OCI-LY7 (cell line): ENCODE measurements at regions not wholly inside any gene's neighbourhood (a gene's known extent, or its start where the extent isn't known, plus 50 kb on each side); places are given as distances from the start of the nearest gene placed in this dataset.

ENCODE experiments used
- BruUV-seq: library from RNA; stranded (reverse); fragments of 400-500 nt; replicated peaks from 2 replicates; lab custom pipeline; 2021; lab: Mats Ljungman, UMichigan
- CTCF ChIA-PET: fragments of 300-600 bp; sonication (Branson Sonifier 250); formaldehyde crosslinking; loops from one replicate; lab custom pipeline; 2022; ENCODE audit warnings: antibody characterized with exemption; ENCODE audit not compliant: unreplicated experiment; lab: Charles Lee
- POLR2A ChIA-PET: fragments of 300-600 bp; sonication (Branson Sonifier 250); formaldehyde crosslinking; loops from one replicate; lab custom pipeline; 2022; ENCODE audit warnings: antibody characterized with exemption; lab: Charles Lee
- DNase-seq: peaks from one replicate; pipeline ENCODE4 v3.0.0-alpha.2; 2015; ENCODE audit warnings: low spot score
- H2AFZ ChIP-seq: fragments of 200-600 bp; sonication (generic), shearing (Covaris generic); 2 replicates; pipeline ENCODE4 v1.6.1; 2014; ENCODE audit warnings: mild to moderate bottlenecking, antibody characterized with exemption, low read length, moderate library complexity
- H3K27ac ChIP-seq: fragments of 200-600 bp; sonication (generic); 2 replicates; pipeline ENCODE4 v1.5.1; 2014; ENCODE audit warnings: mixed run types, low read depth, mild to moderate bottlenecking, moderate library complexity, low read length, inconsistent platforms; ENCODE audit not compliant: poor library complexity, severe bottlenecking
- H3K36me3 ChIP-seq: fragments of 200-600 bp; sonication (generic); 2 replicates; pipeline ENCODE4 v1.6.1; 2014; ENCODE audit warnings: mild to moderate bottlenecking, antibody characterized with exemption, low read length, moderate library complexity, mixed read lengths; ENCODE audit not compliant: insufficient read depth
- H3K4me1 ChIP-seq: fragments of 200-600 bp; sonication (generic); 2 replicates; pipeline ENCODE4 v1.5.1; 2014; ENCODE audit warnings: mild to moderate bottlenecking, low read length; ENCODE audit not compliant: insufficient read depth, poor library complexity, severe bottlenecking
- H3K4me2 ChIP-seq: fragments of 200-600 bp; sonication (generic); 2 replicates; pipeline ENCODE4 v1.6.1; 2014; ENCODE audit warnings: mild to moderate bottlenecking, low read length
- H3K4me3 ChIP-seq: fragments of 200-600 bp; sonication (generic); 2 replicates; pipeline ENCODE4 v1.5.1; 2014; ENCODE audit warnings: mild to moderate bottlenecking, low read depth, low read length; ENCODE audit not compliant: poor library complexity, severe bottlenecking
- H3K79me2 ChIP-seq: fragments of 200-600 bp; sonication (generic); 2 replicates; pipeline ENCODE4 v1.6.1; 2016; ENCODE audit warnings: low read depth, mild to moderate bottlenecking, low read length, moderate library complexity, mixed read lengths; ENCODE audit not compliant: insufficient read depth
- H3K9me2 ChIP-seq: fragments of 200-600 bp; sonication (generic); 2 replicates; pipeline ENCODE4 v1.6.1; 2016; ENCODE audit warnings: mild to moderate bottlenecking, low read length, mixed read lengths; ENCODE audit not compliant: insufficient read depth
- H3K9me3 ChIP-seq: fragments of 200-600 bp; sonication (generic); 2 replicates; pipeline ENCODE4 v1.6.1; 2014; ENCODE audit warnings: mild to moderate bottlenecking, mixed run types, low read length, mixed read lengths
- H4K20me1 ChIP-seq: fragments of 200-600 bp; sonication (generic); 2 replicates; pipeline ENCODE4 v1.6.1; 2014; ENCODE audit warnings: mild to moderate bottlenecking, antibody characterized with exemption, low read length, moderate library complexity, mixed read lengths; ENCODE audit not compliant: insufficient read depth
- EZH2phosphoT487 ChIP-seq: fragments of 200-600 bp; sonication (generic); IDR thresholded peaks from 2 replicates; pipeline ENCODE4 v1.6.1; 2018; ENCODE audit warnings: low read depth, borderline replicate concordance, mild to moderate bottlenecking, mixed run types, antibody characterized with exemption, low read length, moderate library complexity, mixed read lengths
- intact Hi-C: fragments of 100-400 bp; cut with micrococcal nuclease; formaldehyde crosslinking; loops from one replicate; pipeline ENCODE4 v1.10.0; 2022; ENCODE audit not compliant: unreplicated experiment
- TF ChIP-seq, protein P1 (sequence below): fragments of 200-600 bp; sonication (generic); conservative IDR thresholded peaks from 2 replicates; pipeline ENCODE4 v1.5.1; 2014; ENCODE audit warnings: mild to moderate bottlenecking, antibody characterized with exemption, low read length, moderate library complexity, mixed read lengths

DNA sequence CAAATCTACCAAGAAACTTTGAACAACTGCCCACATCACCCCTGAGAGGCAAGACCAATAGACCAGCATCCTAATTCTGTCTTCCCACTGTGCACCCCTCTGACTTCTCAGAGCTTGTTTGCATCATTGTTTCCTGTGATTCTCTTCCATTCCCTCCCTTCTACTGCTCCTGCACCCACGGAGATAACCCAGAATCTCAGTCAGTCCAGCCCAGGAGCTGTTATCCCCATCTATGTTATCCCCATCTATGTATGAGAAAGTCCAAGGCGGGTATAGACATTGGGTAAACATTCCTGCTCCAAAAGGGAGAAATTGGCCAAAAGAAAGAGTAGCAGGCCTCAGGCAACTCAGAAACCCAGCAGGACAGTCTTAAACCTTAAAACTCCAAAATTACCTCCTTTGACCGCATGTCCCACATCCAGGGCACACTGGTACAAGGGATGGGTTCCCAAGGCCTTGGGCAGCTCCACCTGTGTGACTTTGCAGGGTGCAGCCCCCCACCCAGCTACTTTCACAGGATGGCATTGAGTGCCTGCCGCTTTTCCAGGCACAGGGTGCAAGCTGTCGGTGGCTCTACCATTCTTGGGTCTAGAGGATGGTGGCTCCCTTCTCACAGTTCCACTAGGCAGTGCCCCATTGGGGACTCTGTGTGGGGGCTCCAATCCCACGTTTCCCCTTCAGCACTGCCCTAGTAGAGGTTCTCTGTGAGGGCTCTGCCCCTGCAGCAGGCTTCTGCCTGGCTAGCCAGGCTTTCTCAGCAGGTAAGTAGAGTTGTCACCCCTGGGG is 414.8 kb downstream of the NPHP4 start:
- Histone ChIP-seq H3K4me2 (no peak overlapping the region), H2AFZ (no peak overlapping the region), H3K9me2 (no peaks in the 10 kb centered on the region), H3K4me3 (no peak overlapping the region), H3K36me3 (no peaks in the 10 kb centered on the region), H4K20me1 (no peaks in the 10 kb centered on the region), H3K27ac (no peak overlapping the region), H3K79me2 (no peaks in the 10 kb centered on the region), H3K4me1 (no peaks in the 10 kb centered on the region), H3K9me3 (no peaks in the 10 kb centered on the region)
- TF ChIP-seq EZH2phosphoT487: no peak
- TF ChIP-seq, protein P1, sequence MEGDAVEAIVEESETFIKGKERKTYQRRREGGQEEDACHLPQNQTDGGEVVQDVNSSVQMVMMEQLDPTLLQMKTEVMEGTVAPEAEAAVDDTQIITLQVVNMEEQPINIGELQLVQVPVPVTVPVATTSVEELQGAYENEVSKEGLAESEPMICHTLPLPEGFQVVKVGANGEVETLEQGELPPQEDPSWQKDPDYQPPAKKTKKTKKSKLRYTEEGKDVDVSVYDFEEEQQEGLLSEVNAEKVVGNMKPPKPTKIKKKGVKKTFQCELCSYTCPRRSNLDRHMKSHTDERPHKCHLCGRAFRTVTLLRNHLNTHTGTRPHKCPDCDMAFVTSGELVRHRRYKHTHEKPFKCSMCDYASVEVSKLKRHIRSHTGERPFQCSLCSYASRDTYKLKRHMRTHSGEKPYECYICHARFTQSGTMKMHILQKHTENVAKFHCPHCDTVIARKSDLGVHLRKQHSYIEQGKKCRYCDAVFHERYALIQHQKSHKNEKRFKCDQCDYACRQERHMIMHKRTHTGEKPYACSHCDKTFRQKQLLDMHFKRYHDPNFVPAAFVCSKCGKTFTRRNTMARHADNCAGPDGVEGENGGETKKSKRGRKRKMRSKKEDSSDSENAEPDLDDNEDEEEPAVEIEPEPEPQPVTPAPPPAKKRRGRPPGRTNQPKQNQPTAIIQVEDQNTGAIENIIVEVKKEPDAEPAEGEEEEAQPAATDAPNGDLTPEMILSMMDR: no peak
- ChIA-PET POLR2A (no interaction called here), CTCF (no interaction called here)
- intact Hi-C loops: no loop called here
- BruUV-seq: no TSS peak
- DNase-seq: no peak

DNA sequence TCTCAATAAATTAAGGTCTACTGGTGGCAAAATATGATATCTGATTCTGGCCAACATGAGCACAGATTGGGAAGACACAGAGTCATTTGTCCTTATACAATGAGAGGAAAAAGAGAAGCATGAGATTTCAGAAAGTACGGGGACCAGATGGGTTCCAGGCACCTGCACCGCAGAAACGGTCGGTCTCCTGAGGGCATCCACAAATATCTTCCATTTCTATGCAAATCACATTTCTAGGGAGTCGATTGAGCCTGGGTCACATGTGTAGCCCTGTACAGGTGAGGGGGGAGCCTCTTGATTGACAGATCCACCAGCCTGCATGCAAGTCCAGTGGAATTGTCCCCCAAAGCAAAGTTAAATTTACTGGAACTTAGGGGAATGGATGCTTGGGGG is 415.6 kb downstream of the NPHP4 start:
- no peak overlapping the region for H2AFZ ChIP-seq
- H3K27ac ChIP-seq: no peak overlapping the region
- BruUV-seq: no TSS peak
- CTCF ChIA-PET: no interaction called here
- no peak overlapping the region for H3K4me3 ChIP-seq
- no peak overlapping the region for H3K4me2 ChIP-seq
- POLR2A ChIA-PET: no interaction called here
- peak; percentile 1 for DNase-seq
- no peaks in the 10 kb centered on the region for H4K20me1 ChIP-seq
- H3K79me2 ChIP-seq: no peaks in the 10 kb centered on the region
- no peaks in the 10 kb centered on the region for H3K9me2 ChIP-seq
- H3K36me3 ChIP-seq: no peaks in the 10 kb centered on the region
- TF ChIP-seq EZH2phosphoT487: no peak
- TF ChIP-seq, protein P1: no peak
- no peaks in the 10 kb centered on the region for H3K9me3 ChIP-seq
- no peaks in the 10 kb centered on the region for H3K4me1 ChIP-seq
- intact Hi-C loops: no loop called here

DNA sequence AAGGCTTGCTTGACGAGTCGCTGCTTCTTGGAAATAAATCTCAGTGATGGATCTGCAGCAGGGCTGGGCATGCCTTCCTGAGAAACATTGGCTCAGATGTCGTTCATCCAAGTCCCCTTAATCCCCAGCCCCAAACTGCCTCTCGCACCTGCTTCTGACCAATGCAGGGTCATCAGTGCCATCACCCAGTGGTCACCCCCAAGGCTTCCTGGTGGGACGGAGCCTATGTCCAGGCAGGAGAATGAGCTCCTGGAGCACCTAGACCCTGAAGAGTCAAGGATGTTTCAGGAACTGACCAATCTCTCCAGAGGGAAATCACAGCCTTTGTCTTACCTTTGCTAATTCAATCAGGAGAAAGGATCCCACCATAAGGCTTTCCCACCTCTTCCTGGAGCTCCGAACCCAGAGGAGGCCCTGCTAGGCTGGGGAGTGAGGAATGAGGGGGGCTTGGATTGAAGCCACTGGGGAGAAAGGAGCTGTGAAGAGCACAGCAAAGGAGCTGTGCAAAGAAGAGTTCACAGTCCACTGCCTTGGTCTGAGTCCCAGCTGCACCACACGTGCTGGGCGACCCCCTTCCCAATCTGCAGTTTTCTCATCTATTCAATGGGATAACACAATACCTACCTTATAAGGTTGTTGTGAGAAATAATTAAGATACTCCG is 416.1 kb downstream of the NPHP4 start:
- no peak for DNase-seq
- Histone ChIP-seq H3K9me2 (no peaks in the 10 kb centered on the region), H3K4me2 (no peak overlapping the region), H3K36me3 (no peaks in the 10 kb centered on the region), H3K27ac (no peak overlapping the region), H3K9me3 (no peaks in the 10 kb centered on the region), H3K79me2 (no peaks in the 10 kb centered on the region), H3K4me1 (no peaks in the 10 kb centered on the region), H4K20me1 (no peaks in the 10 kb centered on the region), H3K4me3 (no peak overlapping the region), H2AFZ (no peak overlapping the region)
- TF ChIP-seq EZH2phosphoT487: no peak
- TF ChIP-seq, protein P1: no peak
- intact Hi-C loops: no loop called here
- no TSS peak for BruUV-seq
- ChIA-PET CTCF (no interaction called here), POLR2A (no interaction called here)
